ENCODE measurements at regions not wholly inside any gene's neighbourhood (a gene's known extent, or its start where the extent isn't known, plus 50 kb on each side); places are given as distances from the start of the nearest gene placed in this dataset.
A peak's percentile ranks its signal among the peaks of the same experiment; 100 is the strongest.

DNA sequence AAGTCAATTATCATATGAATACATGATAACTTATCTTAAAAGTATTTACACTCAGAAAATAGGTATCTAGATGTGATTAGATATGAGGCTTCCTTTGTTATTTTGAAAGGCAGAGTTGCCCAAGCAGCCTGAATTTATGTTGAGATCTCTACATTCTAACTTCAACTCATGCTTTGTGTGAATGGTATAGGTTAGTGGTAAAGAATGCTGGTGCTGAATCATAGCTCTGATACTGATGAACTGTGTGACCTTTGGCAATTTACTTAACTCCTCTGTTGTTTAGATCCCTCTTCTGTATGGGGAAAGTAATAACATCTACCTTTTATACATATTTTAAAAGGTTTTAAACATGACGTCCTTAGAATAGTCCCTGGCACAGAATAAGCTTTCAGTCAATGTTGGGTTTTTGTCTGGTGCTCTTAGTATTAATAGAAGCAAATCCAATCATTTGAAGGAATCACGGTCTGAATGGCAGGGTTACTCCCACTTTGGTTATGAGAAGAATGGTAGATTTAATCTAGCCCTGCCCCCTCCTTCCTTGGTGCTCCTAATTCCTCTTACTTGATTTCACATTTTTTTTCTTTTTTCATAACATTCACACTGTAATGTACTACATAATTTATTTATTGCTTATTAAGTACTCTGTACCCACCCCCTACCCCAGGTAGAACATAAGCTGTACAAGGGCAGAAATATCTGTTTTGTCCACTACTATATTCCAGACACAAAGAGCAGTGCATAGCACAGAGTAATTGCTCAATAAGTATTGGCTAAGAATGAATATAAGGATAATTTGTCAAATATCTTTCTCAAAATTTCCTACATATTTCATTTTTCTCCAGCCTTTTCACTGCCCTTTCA, 203.3 kb upstream of the KRR1 start (continued):
- TF ChIP-seq, protein P1, sequence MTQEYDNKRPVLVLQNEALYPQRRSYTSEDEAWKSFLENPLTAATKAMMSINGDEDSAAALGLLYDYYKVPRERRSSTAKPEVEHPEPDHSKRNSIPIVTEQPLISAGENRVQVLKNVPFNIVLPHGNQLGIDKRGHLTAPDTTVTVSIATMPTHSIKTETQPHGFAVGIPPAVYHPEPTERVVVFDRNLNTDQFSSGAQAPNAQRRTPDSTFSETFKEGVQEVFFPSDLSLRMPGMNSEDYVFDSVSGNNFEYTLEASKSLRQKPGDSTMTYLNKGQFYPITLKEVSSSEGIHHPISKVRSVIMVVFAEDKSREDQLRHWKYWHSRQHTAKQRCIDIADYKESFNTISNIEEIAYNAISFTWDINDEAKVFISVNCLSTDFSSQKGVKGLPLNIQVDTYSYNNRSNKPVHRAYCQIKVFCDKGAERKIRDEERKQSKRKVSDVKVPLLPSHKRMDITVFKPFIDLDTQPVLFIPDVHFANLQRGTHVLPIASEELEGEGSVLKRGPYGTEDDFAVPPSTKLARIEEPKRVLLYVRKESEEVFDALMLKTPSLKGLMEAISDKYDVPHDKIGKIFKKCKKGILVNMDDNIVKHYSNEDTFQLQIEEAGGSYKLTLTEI (CRISPR knock-in tag; conservative IDR thresholded peaks at IDR 0.05) = no peak
- TF ChIP-seq HIVEP1 (CRISPR knock-in tag; IDR thresholded peaks at IDR 0.05) (no peak), RAD21 (CRISPR knock-in tag; IDR thresholded peaks at IDR 0.05) (no peak), SIX1 (CRISPR knock-in tag; IDR thresholded peaks at IDR 0.05; ENCODE audit: borderline replicate concordance) (no peak), ZNF44 (CRISPR knock-in tag; IDR thresholded peaks at IDR 0.05) (no peak), ZNF513 (CRISPR knock-in tag; conservative IDR thresholded peaks at IDR 0.05) (no peak), ZNF101 (CRISPR knock-in tag; IDR thresholded peaks at IDR 0.05; ENCODE audit: borderline replicate concordance, low read depth) (no peak), RCOR2 (CRISPR knock-in tag; IDR thresholded peaks at IDR 0.05) (0 out of 2 replicates have a peak, but pooled peaks have one; percentile 27), RARA (CRISPR knock-in tag; IDR thresholded peaks at IDR 0.05) (peak; percentile 59), ARID5B (CRISPR knock-in tag; IDR thresholded peaks at IDR 0.05) (peak; percentile 30; the same call in 1 of the 2 replicates), ZNF772 (CRISPR knock-in tag; IDR thresholded peaks at IDR 0.05) (no peak), SAP130 (CRISPR knock-in tag; IDR thresholded peaks at IDR 0.05; ENCODE audit: low read depth) (0 out of 2 replicates have a peak, but pooled peaks have one; percentile 17), ZNF644 (CRISPR knock-in tag; IDR thresholded peaks at IDR 0.05; ENCODE audit: low read depth) (no peak), SOX5 (CRISPR knock-in tag; IDR thresholded peaks at IDR 0.05; ENCODE audit: borderline replicate concordance) (peak; percentile 43; the same call in 1 of the 2 replicates), DPF2 (CRISPR knock-in tag; IDR thresholded peaks at IDR 0.05; ENCODE audit: borderline replicate concordance, low read depth) (no peak), NR2F1 (CRISPR knock-in tag; IDR thresholded peaks at IDR 0.05) (peak in 1 of 2 experiments; percentile 38; a peak in 1 of 4 replicates), YY1 (IDR thresholded peaks at IDR 0.05; ENCODE audit: insufficient read depth, insufficient replicate concordance, low read depth, low read length) (no peak), ZBTB38 (CRISPR knock-in tag; IDR thresholded peaks at IDR 0.05) (no peak), NCOA2 (CRISPR knock-in tag; IDR thresholded peaks at IDR 0.05) (0 out of 2 replicates have a peak, but pooled peaks have one; percentile 10), ZNF253 (CRISPR knock-in tag; IDR thresholded peaks at IDR 0.05; ENCODE audit: borderline replicate concordance) (no peak), TCF7L2 (IDR thresholded peaks at IDR 0.05; ENCODE audit: low read depth, low read length) (no peak), TGIF2 (CRISPR knock-in tag; IDR thresholded peaks at IDR 0.05) (no peak)
